Amniotic epithelial cell (primary cell): ENCODE measurements at regions not wholly inside any gene's neighbourhood (a gene's known extent, or its start where the extent isn't known, plus 50 kb on each side); places are given as distances from the start of the nearest gene placed in this dataset.
"Not testable (repeated sequence)": the region's sequence is repeated elsewhere in the genome, so short reads cannot be mapped to it uniquely, and the experiment has no call there.

Source experiments
- DNase-seq: peaks from one replicate; pipeline ENCODE4 v3.0.0-alpha.2; 2010; ENCODE audit warnings: low read depth

GRCh38 chr15:70398694-70399093 lies 301.0 kb upstream of the TLE3 start:
- DNase-seq, result no peak

GRCh38 chr15:70396807-70397206 lies 299.1 kb upstream of the TLE3 start:
- DNase-seq, result no peak

GRCh38 chr15:70395164-70395563 lies 297.4 kb upstream of the TLE3 start:
- no peak for DNase-seq

- DNase-seq, result no peak
These were observed 293.0 kb upstream of the TLE3 start for GRCh38 chr15:70390723-70391122.

- DNase-seq, result no peak
These were observed 290.3 kb upstream of the TLE3 start for GRCh38 chr15:70387993-70388392.

GRCh38 chr15:70387081-70387480 lies 289.4 kb upstream of the TLE3 start:
- no peak for DNase-seq

GRCh38 chr15:70385711-70386110 lies 288.0 kb upstream of the TLE3 start:
- DNase-seq, result no peak

GRCh38 chr15:70385052-70385451 lies 287.3 kb upstream of the TLE3 start:
- DNase-seq, result no peak

- DNase-seq, result no peak
These were observed 286.1 kb upstream of the TLE3 start for GRCh38 chr15:70383856-70384255.

- no peak for DNase-seq
These were observed 285.2 kb upstream of the TLE3 start for GRCh38 chr15:70382762-70383458.

- no peak for DNase-seq
These were observed 284.5 kb upstream of the TLE3 start for GRCh38 chr15:70382009-70382749.

GRCh38 chr15:70379938-70380883 lies 282.5 kb upstream of the TLE3 start:
- no peak for DNase-seq

- no peak for DNase-seq
These were observed 281.4 kb upstream of the TLE3 start for GRCh38 chr15:70379134-70379533.

- no peak for DNase-seq
These were observed 280.7 kb upstream of the TLE3 start for GRCh38 chr15:70378126-70379031.

GRCh38 chr15:70376929-70377691 lies 279.4 kb upstream of the TLE3 start:
- peak; percentile 61 for DNase-seq

GRCh38 chr15:70376031-70376928 lies 278.6 kb upstream of the TLE3 start:
- no peak for DNase-seq

- no peak for DNase-seq
These were observed 277.9 kb upstream of the TLE3 start for GRCh38 chr15:70375586-70375985.

- peak; percentile 63 for DNase-seq
These were observed 277.3 kb upstream of the TLE3 start for GRCh38 chr15:70375006-70375431.

- no peak for DNase-seq
These were observed 276.4 kb upstream of the TLE3 start for GRCh38 chr15:70374096-70374495.

GRCh38 chr15:70373439-70373838 lies 275.7 kb upstream of the TLE3 start:
- DNase-seq, result not testable (repeated sequence)
